ENCODE measurements at regions not wholly inside any gene's neighbourhood (a gene's known extent, or its start where the extent isn't known, plus 50 kb on each side); places are given as distances from the start of the nearest gene placed in this dataset.

DNA sequence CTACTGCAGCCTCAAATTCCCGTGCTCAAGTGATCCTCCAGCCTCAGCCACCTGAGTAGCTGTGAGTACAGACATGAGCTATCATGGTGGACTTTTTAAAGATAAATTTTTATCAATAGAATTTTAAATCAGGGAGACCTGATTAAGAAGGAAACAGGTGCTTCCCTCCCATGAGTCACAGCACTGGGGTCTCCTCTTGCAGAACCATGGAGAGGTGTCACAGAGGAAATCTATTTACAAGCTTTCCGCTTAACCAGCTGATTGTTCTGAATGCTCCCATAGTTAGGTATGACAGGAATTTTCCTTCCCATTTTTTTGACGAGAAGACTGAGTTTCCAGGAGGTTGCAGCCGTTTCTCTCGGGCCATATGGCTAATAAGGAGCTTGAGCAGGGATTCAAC, 516.1 kb downstream of the MIAT start:
- peaks cover 7% of the 10 kb centered on the region for H3K27me3 ChIP-seq (ENCODE audit: control insufficient read depth, insufficient read depth, low read length)
- no peak overlapping the region for H3K4me3 ChIP-seq (ENCODE audit: low read depth, low read length)
- H3K36me3 ChIP-seq (ENCODE audit: control insufficient read depth, insufficient read depth, low read length), result no peaks in the 10 kb centered on the region
- no peak for DNase-seq (ENCODE audit: low read depth)
- TF ChIP-seq, protein P1, sequence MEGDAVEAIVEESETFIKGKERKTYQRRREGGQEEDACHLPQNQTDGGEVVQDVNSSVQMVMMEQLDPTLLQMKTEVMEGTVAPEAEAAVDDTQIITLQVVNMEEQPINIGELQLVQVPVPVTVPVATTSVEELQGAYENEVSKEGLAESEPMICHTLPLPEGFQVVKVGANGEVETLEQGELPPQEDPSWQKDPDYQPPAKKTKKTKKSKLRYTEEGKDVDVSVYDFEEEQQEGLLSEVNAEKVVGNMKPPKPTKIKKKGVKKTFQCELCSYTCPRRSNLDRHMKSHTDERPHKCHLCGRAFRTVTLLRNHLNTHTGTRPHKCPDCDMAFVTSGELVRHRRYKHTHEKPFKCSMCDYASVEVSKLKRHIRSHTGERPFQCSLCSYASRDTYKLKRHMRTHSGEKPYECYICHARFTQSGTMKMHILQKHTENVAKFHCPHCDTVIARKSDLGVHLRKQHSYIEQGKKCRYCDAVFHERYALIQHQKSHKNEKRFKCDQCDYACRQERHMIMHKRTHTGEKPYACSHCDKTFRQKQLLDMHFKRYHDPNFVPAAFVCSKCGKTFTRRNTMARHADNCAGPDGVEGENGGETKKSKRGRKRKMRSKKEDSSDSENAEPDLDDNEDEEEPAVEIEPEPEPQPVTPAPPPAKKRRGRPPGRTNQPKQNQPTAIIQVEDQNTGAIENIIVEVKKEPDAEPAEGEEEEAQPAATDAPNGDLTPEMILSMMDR (IDR thresholded peaks at IDR 0.05; ENCODE audit: insufficient read depth, low read length, poor library complexity, severe bottlenecking), result no peak

DNA sequence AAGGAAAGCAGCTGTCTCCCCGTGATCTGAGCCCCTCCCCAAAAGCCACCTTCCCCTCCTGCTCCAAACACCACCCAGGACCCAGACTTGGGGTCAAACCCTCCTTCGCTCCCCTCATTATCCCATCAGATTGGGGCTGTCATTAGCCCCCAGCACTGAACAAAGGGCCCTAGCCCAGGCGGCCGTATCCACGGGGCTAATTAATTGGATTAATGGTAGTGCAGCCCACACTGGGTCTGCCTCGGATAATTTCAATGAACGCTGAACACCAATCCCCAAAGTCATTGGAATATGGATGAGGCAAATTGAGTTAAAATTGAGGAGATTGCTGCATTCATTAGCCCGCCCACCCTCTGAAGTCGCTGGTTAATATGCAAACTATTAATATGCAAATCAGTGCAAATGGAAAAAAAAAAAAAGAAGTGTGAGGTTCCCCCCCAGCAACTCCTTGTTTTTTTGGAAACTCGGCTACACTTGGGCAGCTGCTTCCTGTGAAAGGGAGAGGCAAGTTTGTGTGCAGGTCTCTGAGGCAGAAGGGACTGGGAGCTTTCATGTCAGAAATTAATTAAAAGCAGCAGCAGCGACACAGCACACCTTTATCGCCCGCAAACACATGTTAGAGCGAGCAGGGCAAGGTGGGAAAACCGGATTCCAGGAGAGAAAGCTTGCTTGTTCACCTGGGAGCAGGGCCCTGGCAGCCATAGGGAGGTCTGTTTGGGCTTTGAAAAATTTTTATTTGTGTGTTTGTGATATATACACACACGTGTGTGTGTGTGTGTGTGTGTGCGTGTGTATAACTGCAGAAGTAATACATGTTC, 517.8 kb downstream of the MIAT start:
- H3K36me3 ChIP-seq (ENCODE audit: control insufficient read depth, insufficient read depth, low read length), result no peaks in the 10 kb centered on the region
- no peak overlapping the region for H3K4me3 ChIP-seq (ENCODE audit: low read depth, low read length)
- TF ChIP-seq, protein P1 (IDR thresholded peaks at IDR 0.05; ENCODE audit: insufficient read depth, low read length, poor library complexity, severe bottlenecking), result no peak
- peaks cover 9% of the 10 kb centered on the region for H3K27me3 ChIP-seq (ENCODE audit: control insufficient read depth, insufficient read depth, low read length)
- DNase-seq (ENCODE audit: low read depth), result no peak

DNA sequence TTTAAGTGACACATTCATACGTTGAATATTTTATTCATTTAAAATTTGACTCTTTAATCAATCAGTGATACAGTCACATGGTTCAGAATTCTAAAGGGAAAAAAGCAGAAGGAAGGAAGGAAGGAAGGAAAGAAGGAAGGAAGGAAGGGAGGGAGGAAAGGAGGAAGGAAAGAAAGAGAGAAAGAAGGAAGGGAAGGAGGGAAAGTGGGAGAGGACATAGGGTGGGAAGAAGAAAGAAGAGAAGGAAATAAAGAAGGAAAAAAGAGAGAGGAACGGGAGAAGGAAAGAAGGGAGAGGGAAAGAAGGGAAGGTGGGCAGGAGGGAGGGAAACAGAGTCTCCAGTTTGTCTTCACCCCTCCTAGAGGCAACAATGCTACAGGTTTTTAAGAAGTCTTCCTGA, 518.6 kb downstream of the MIAT start:
- Histone ChIP-seq H3K27me3 (ENCODE audit: control insufficient read depth, insufficient read depth, low read length) (peaks cover 9% of the 10 kb centered on the region), H3K4me3 (ENCODE audit: low read depth, low read length) (no peak overlapping the region), H3K36me3 (ENCODE audit: control insufficient read depth, insufficient read depth, low read length) (no peaks in the 10 kb centered on the region)
- DNase-seq (ENCODE audit: low read depth), result no peak
- TF ChIP-seq, protein P1 (IDR thresholded peaks at IDR 0.05; ENCODE audit: insufficient read depth, low read length, poor library complexity, severe bottlenecking), result no peak

DNA sequence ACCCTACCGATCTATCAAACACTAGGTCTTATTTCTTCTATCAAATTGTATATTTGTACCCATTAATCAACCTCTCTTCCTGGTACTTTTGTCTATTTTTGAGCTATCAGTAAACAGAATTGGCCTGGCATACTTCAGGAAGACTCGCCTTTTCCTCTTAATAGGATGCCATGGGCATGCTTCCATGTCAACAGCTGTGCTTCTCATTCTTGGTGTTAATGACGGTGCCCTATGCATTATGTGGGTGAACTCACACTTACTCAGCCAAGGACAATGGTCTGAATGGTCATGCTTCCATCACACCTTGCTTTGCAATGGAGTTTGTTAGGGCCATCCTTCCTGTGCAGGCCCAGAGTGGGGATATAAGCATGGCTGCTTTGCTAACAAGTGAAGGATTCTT, 521.8 kb downstream of the MIAT start:
- Histone ChIP-seq H3K27me3 (ENCODE audit: control insufficient read depth, insufficient read depth, low read length) (peaks cover 9% of the 10 kb centered on the region), H3K36me3 (ENCODE audit: control insufficient read depth, insufficient read depth, low read length) (no peaks in the 10 kb centered on the region), H3K4me3 (ENCODE audit: low read depth, low read length) (no peak overlapping the region)
- no peak for DNase-seq (ENCODE audit: low read depth)
- TF ChIP-seq, protein P1 (IDR thresholded peaks at IDR 0.05; ENCODE audit: insufficient read depth, low read length, poor library complexity, severe bottlenecking), result no peak

DNA sequence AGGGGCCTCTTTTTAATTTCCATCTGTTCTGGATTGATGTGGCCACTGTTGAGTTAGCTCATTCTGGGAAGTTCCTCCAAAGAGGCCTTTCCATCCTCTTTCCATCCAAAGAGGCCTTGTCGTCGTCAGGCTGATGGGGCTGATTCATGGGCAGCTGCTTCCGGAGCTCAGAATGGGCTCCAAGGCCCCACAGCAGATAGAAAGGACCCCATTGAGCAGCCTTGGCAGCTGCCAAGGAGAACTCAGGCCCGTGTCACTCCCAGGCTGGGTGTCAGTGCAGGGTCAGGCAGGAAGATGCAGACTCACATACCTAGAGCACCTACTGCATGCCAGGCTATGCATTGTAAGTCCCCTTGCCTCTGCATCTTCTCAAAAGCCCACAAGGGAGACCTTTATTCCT, 524.1 kb downstream of the MIAT start:
- H3K36me3 ChIP-seq (ENCODE audit: control insufficient read depth, insufficient read depth, low read length), result no peaks in the 10 kb centered on the region
- TF ChIP-seq, protein P1 (IDR thresholded peaks at IDR 0.05; ENCODE audit: insufficient read depth, low read length, poor library complexity, severe bottlenecking), result no peak
- H3K27me3 ChIP-seq (ENCODE audit: control insufficient read depth, insufficient read depth, low read length), result peaks cover 2% of the 10 kb centered on the region
- H3K4me3 ChIP-seq (ENCODE audit: low read depth, low read length), result no peak overlapping the region
- no peak for DNase-seq (ENCODE audit: low read depth)

DNA sequence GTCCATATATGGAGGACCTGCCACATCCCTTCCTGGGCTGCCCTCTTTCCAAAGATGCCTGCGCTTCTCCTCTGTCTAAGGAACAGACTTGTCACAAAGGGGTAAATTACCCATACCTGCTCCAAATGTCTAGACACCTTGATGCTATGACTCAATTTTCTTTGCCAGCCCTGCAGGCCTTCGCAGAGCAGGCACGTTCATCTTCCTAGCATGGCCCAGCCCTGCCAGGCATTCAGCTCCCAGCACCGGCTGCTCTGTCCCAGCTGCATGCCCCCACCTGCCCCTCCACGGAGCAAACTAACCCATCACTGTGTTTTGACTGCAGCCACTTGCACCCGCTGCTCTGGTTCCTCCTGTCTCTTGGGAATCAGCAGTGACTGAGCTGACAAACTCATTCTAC, 526.1 kb downstream of the MIAT start:
- H3K36me3 ChIP-seq (ENCODE audit: control insufficient read depth, insufficient read depth, low read length), result no peaks in the 10 kb centered on the region
- peaks cover 2% of the 10 kb centered on the region for H3K27me3 ChIP-seq (ENCODE audit: control insufficient read depth, insufficient read depth, low read length)
- DNase-seq (ENCODE audit: low read depth), result no peak
- no peak overlapping the region for H3K4me3 ChIP-seq (ENCODE audit: low read depth, low read length)
- TF ChIP-seq, protein P1 (IDR thresholded peaks at IDR 0.05; ENCODE audit: insufficient read depth, low read length, poor library complexity, severe bottlenecking), result no peak

Data from kidney epithelial cell (primary cell).